Body of pancreas (tissue), 4 donors: ENCODE measurements at regions not wholly inside any gene's neighbourhood (a gene's known extent, or its start where the extent isn't known, plus 50 kb on each side); places are given as distances from the start of the nearest gene placed in this dataset.

Source experiments
- ATAC-seq: fragments of 150-250 bp; one replicate; pipeline ENCODE4 v1.9.1; 2016
- DNase-seq, 4 donors: peaks; one replicate each; pipeline ENCODE4 v3.0.0-alpha.2; 2019
- H3K27ac ChIP-seq, 4 donors: fragments of 200-600 bp; sonication (generic); 1 replicate in 3 of 4; 2 replicates in 1 of 4; pipeline versions ENCODE4 v1.5.1 to v1.6.1; 2016 to 2019; ENCODE audit warnings: mild to moderate bottlenecking in 1 of 4, mixed read lengths in 1 of 4, moderate library complexity in 1 of 4
- H3K27me3 ChIP-seq, 2 donors: fragments of 200-600 bp; sonication (generic); one replicate each; pipeline ENCODE4 v1.6.0; 2016; ENCODE audit warnings: mild to moderate bottlenecking in 1 of 2
- H3K36me3 ChIP-seq, 2 donors: fragments of 200-600 bp; sonication (generic); replicated peaks in 1 of 2; 2 replicates each; pipeline ENCODE4 v1.5.1; 2016; ENCODE audit warnings: low read depth in 2 of 2; ENCODE audit not compliant: insufficient read depth in 1 of 2
- H3K4me1 ChIP-seq: fragments of 200-600 bp; sonication (generic); one replicate; pipeline ENCODE4 v1.6.0; 2016
- H3K4me3 ChIP-seq, 2 donors: fragments of 200-600 bp; sonication (generic); 1 replicate in 1 of 2; 2 replicates in 1 of 2; pipeline ENCODE4 v1.5.1; 2016 to 2019
- H3K9me3 ChIP-seq, 3 donors: fragments of 200-600 bp; sonication (generic); 1 replicate in 2 of 3; 2 replicates in 1 of 3; pipeline ENCODE4 v1.5.1; 2016
- POLR2A ChIP-seq, 3 donors: fragments of 450-650 bp; IDR thresholded peaks; one replicate each; pipeline ENCODE4 v1.6.1; 2016; ENCODE audit warnings: antibody characterized with exemption in 3 of 3, mild to moderate bottlenecking in 2 of 3
- WGBS, 2 donors: methylation state at CpG; one replicate each; pipeline ENCODE4 v1.1.5; 2017; 5-methylcytosine and 5-hydroxymethylcytosine counted together
- intact Hi-C: fragments of 100-400 bp; cut with DNase I; formaldehyde crosslinking; loops from one replicate; pipeline ENCODE4 v1.15.1; 2023
- TF ChIP-seq, protein P1 (sequence below), 7 experiments: fragments of 450-650 bp in 4 of 7; fragments of 200-600 bp in 3 of 7; sonication (generic) in 3 of 7; IDR thresholded peaks; one replicate each; pipeline ENCODE4 v1.5.1; 2016 to 2019; ENCODE audit warnings: antibody characterized with exemption in 7 of 7

DNA sequence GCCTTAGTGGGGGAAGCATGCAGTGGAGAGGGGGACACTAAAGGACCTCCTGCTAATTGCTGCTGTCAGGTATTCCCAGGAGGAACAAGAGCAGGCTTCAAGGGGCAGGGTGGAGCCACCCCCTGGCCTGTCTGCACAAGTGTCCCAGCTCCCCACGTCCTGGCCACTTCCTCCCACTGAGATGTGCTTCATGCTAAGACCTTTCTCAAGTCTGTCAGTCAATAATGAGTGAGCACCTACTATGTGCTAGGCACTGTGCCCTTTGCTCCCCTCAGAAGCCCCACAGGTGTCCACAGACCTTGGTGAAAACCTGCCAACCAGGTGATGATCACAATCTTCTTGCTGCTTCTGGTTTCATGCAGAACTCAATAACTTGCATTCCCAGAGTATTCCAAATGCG lies 147.9 kb downstream of the UNC5CL start:
- H3K36me3 ChIP-seq = no peaks in the 10 kb centered on the region
- intact Hi-C loops = loop anchor here (5.0 kb wide), 1 partner anchor 131 kb away; no protein-coding TSS in a partner anchor
- DNase-seq (no peak), ATAC-seq (no peak)
- 86 to 100% methylated on average over 1 to 2 of the region's 2 CpGs for whole genome bisulfite sequencing, 2 donors
- H3K27ac ChIP-seq = no peak overlapping the region
- no peaks in the 10 kb centered on the region for H3K9me3 ChIP-seq
- H3K27me3 ChIP-seq = no peaks in the 10 kb centered on the region
- H3K4me3 ChIP-seq = no peak overlapping the region
- H3K4me1 ChIP-seq = peaks cover 20% of the 10 kb centered on the region
- TF ChIP-seq, protein P1, sequence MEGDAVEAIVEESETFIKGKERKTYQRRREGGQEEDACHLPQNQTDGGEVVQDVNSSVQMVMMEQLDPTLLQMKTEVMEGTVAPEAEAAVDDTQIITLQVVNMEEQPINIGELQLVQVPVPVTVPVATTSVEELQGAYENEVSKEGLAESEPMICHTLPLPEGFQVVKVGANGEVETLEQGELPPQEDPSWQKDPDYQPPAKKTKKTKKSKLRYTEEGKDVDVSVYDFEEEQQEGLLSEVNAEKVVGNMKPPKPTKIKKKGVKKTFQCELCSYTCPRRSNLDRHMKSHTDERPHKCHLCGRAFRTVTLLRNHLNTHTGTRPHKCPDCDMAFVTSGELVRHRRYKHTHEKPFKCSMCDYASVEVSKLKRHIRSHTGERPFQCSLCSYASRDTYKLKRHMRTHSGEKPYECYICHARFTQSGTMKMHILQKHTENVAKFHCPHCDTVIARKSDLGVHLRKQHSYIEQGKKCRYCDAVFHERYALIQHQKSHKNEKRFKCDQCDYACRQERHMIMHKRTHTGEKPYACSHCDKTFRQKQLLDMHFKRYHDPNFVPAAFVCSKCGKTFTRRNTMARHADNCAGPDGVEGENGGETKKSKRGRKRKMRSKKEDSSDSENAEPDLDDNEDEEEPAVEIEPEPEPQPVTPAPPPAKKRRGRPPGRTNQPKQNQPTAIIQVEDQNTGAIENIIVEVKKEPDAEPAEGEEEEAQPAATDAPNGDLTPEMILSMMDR (IDR thresholded peaks at IDR 0.05) = no peak
- TF ChIP-seq POLR2A (IDR thresholded peaks at IDR 0.05) = no peak

DNA sequence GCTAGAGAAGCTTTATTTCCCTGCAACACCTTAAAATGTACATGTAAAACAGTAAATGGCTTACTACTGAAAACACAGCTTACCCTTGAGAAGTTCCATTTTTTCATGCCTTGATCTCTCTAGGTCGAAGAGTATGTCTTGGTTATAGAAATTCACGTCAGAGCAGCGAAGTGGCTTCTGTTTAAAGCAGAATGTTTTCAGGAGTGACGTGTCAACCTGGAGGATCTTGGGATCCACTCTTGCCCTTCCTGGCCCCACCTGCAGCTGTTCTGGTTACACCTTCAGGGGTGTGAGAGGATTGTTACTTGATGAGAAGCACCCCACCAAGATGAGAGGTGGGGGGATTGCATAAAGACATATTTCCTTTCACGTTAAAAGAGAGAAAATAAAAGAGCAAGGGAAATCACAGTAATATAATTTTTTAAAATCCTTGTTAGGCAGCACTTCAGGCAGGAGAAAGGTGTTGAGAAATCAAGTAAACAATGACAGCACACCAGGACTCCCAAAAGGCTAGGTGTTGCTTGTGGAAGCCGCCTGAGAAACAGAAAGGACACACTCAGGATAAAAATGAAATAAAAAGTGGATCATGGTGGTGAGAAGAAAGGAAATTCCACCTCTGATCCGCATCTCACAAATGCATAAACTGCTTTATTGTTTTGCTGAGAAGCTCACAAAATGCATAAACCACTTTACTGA lies 149.7 kb downstream of the UNC5CL start:
- no peaks in the 10 kb centered on the region for H3K27me3 ChIP-seq
- intact Hi-C loops = no loop called here
- ATAC-seq = no peak
- WGBS, 2 donors = 84 to 85% methylated on average over 7 of the region's 7 CpGs
- peaks cover 6% of the 10 kb centered on the region for H3K4me1 ChIP-seq
- no peak overlapping the region for H3K4me3 ChIP-seq
- no peak for DNase-seq
- H3K9me3 ChIP-seq = no peaks in the 10 kb centered on the region
- no peaks in the 10 kb centered on the region for H3K36me3 ChIP-seq
- H3K27ac ChIP-seq = no peak overlapping the region
- TF ChIP-seq, protein P1 (IDR thresholded peaks at IDR 0.05) = no peak

DNA sequence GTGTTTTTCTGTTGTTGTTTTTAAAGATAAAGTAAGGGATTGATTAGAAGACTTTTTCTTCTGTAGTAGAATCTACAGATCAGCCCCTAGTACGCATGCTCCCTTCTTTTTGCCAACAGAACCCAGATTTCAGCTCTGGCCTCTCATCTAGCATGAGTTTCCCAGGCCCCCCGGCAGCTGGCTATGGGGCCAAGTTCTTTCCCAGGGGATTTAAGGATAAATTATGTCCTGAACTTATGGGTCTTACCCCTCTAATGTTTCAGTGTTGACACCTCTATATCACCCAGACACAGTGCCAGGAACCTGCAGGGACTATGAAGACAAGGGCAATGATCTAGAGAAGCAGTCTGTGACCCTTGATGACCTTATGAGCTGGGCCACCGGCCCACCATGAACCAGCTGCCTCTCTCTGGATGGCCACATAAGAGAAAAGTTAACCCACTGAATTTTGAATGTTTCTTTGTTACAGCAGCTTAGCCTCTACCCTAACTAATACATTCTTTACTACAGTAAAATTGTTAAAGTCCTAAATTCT lies 150.5 kb downstream of the UNC5CL start:
- H3K4me1 ChIP-seq = peaks cover 5% of the 10 kb centered on the region
- WGBS, 2 donors = 71 to 82% methylated on average over 3 of the region's 3 CpGs
- DNase-seq = no peak
- no peaks in the 10 kb centered on the region for H3K27me3 ChIP-seq
- ATAC-seq = no peak
- no peak overlapping the region for H3K27ac ChIP-seq
- intact Hi-C loops = no loop called here
- H3K36me3 ChIP-seq = no peaks in the 10 kb centered on the region
- no peak for TF ChIP-seq POLR2A (IDR thresholded peaks at IDR 0.05)
- TF ChIP-seq, protein P1 (IDR thresholded peaks at IDR 0.05) = no peak
- H3K9me3 ChIP-seq = no peaks in the 10 kb centered on the region
- H3K4me3 ChIP-seq = no peak overlapping the region

DNA sequence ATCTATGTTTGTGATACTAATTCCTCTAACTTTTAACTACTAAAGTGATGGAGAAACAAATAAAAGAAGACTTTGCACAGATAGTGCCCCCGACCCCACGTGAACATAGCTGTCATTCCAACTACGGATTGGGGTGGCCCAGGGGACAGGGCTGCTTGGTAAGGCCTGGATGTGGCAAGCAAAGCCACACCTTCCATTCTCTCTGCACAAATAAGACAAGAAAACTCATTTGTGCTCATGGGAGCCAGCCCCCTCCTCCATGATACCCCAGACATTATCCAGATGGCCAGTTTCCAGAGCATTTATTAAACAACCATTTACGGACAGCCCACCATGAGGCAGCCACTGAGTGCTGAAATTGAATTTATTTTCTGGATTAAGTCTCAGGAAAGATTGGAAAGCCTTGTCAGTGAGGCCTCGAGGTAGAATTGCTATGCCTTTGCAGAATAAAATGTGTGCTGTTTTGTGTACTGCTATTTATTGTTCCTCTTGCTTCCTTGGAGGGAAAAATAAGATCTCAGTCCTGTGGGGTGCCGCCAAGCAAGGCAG lies 151.2 kb downstream of the UNC5CL start:
- TF ChIP-seq POLR2A (IDR thresholded peaks at IDR 0.05) = no peak
- TF ChIP-seq, protein P1 (IDR thresholded peaks at IDR 0.05) = no peak
- intact Hi-C loops = no loop called here
- ATAC-seq (no peak), DNase-seq (no peak)
- Histone ChIP-seq H3K9me3 (no peaks in the 10 kb centered on the region), H3K4me3 (no peak overlapping the region), H3K27me3 (no peaks in the 10 kb centered on the region), H3K36me3 (no peaks in the 10 kb centered on the region), H3K27ac (no peak overlapping the region), H3K4me1 (peaks cover 5% of the 10 kb centered on the region)
- WGBS, 2 donors = 81 to 83% methylated on average over 6 of the region's 6 CpGs
